NB4 (cell line): ENCODE measurements at regions not wholly inside any gene's neighbourhood (a gene's known extent, or its start where the extent isn't known, plus 50 kb on each side); places are given as distances from the start of the nearest gene placed in this dataset.

Experiments
- CTCF ChIP-seq: IDR thresholded peaks from one replicate; pipeline ENCODE4 v1.5.1; 2012; ENCODE audit warnings: low read depth, low read length
- MAX ChIP-seq: IDR thresholded peaks from 2 replicates; pipeline ENCODE4 v1.6.1; 2011; ENCODE audit warnings: low read depth, low read length
- MYC ChIP-seq: IDR thresholded peaks from 2 replicates; pipeline ENCODE4 v1.6.1; 2011; ENCODE audit warnings: low read depth, low read length
- POLR2A ChIP-seq: IDR thresholded peaks from 2 replicates; pipeline ENCODE4 v1.6.1; 2011; ENCODE audit warnings: mild to moderate bottlenecking; ENCODE audit not compliant: insufficient read length; ENCODE audit errors: extremely low read depth

GRCh38 chr3:124409650-124410275 is 320.5 kb upstream of the UMPS start:
- TF ChIP-seq CTCF (no peak), POLR2A (no peak), MAX (no peak), MYC (no peak)
